NCI-H2171 treated with DMSO at 0.1 percent for 48 hours (cell line): ENCODE measurements at regions not wholly inside any gene's neighbourhood (a gene's known extent, or its start where the extent isn't known, plus 50 kb on each side); places are given as distances from the start of the nearest gene placed in this dataset.
A peak's percentile ranks its signal among the peaks of the same experiment; 100 is the strongest.
"Not testable (repeated sequence)": the region's sequence is repeated elsewhere in the genome, so short reads cannot be mapped to it uniquely, and the experiment has no call there.

ENCODE experiments used
- DNase-seq: peaks from one replicate; lab custom pipeline; 2025; lab: John Stamatoyannopoulos, UW

GRCh38 chr14:89521988-89522387 is 105.0 kb upstream of the FOXN3 start:
- DNase-seq = no peak

- no peak for DNase-seq
These were observed 102.0 kb upstream of the FOXN3 start for GRCh38 chr14:89519040-89519439.

GRCh38 chr14:89516173-89516572 is 99.1 kb upstream of the FOXN3 start:
- no peak for DNase-seq

GRCh38 chr14:89514601-89515000 is 97.6 kb upstream of the FOXN3 start:
- no peak for DNase-seq

GRCh38 chr14:89509891-89510290 is 92.9 kb upstream of the FOXN3 start:
- DNase-seq = no peak

- no peak for DNase-seq
These were observed 91.8 kb upstream of the FOXN3 start for GRCh38 chr14:89508863-89509262.

GRCh38 chr14:89507926-89508460 is 91.0 kb upstream of the FOXN3 start:
- DNase-seq = no peak

- DNase-seq = no peak
These were observed 90.5 kb upstream of the FOXN3 start for GRCh38 chr14:89507521-89507920.

- DNase-seq = not testable (repeated sequence)
These were observed 89.9 kb upstream of the FOXN3 start for GRCh38 chr14:89506891-89507452.

GRCh38 chr14:89504602-89505313 is 87.7 kb upstream of the FOXN3 start:
- no peak for DNase-seq

- DNase-seq = no peak
These were observed 87.1 kb upstream of the FOXN3 start for GRCh38 chr14:89504091-89504490.

- no peak for DNase-seq
These were observed 86.5 kb upstream of the FOXN3 start for GRCh38 chr14:89503431-89503996.

GRCh38 chr14:89502966-89503365 is 85.9 kb upstream of the FOXN3 start:
- DNase-seq = no peak

GRCh38 chr14:89501381-89501780 is 84.3 kb upstream of the FOXN3 start:
- DNase-seq = no peak

- no peak for DNase-seq
These were observed 83.3 kb upstream of the FOXN3 start for GRCh38 chr14:89500303-89500702.

GRCh38 chr14:89498878-89499277 is 81.8 kb upstream of the FOXN3 start:
- DNase-seq = no peak

GRCh38 chr14:89495718-89496117 is 78.7 kb upstream of the FOXN3 start:
- DNase-seq = no peak

- DNase-seq = peak; percentile 62
These were observed 77.0 kb upstream of the FOXN3 start for GRCh38 chr14:89493877-89494634.

- DNase-seq = peak; percentile 16
These were observed 76.4 kb upstream of the FOXN3 start for GRCh38 chr14:89493406-89493805.

- no peak for DNase-seq
These were observed 74.8 kb upstream of the FOXN3 start for GRCh38 chr14:89491711-89492381.

- no peak for DNase-seq
These were observed 73.4 kb upstream of the FOXN3 start for GRCh38 chr14:89490466-89490865.
